Endothelial cell of umbilical vein (primary cell): ENCODE measurements at regions not wholly inside any gene's neighbourhood (a gene's known extent, or its start where the extent isn't known, plus 50 kb on each side); places are given as distances from the start of the nearest gene placed in this dataset.
"Not testable (repeated sequence)": the region's sequence is repeated elsewhere in the genome, so short reads cannot be mapped to it uniquely, and the experiment has no call there.

Experiments
- BruUV-seq: library from RNA; stranded (reverse); fragments of 400-500 nt; replicated peaks from 2 replicates; lab custom pipeline; 2021; lab: Mats Ljungman, UMichigan
- CTCF ChIA-PET: fragments of 300-600, 350-600 bp; sonication (Branson Sonifier 250); formaldehyde crosslinking; loops from one replicate; lab custom pipeline; 2021; ENCODE audit warnings: antibody characterized with exemption, inconsistent platforms; lab: Charles Lee
- POLR2A ChIA-PET: fragments of 300-600, 350-600 bp; sonication (Branson Sonifier 250); formaldehyde crosslinking; loops from one replicate; lab custom pipeline; 2021; ENCODE audit warnings: antibody characterized with exemption, inconsistent platforms; lab: Charles Lee
- DNase-seq: peaks from one replicate; pipeline ENCODE4 v3.0.0-alpha.2; 2011; ENCODE audit warnings: low read depth, low spot score
- FAIRE-seq: peaks from 2 replicates; lab custom pipeline; 2011; peaks lifted over from hg19 to GRCh38; lab: Jason Lieb, UNC
- H2AFZ ChIP-seq: 2 replicates; pipeline ENCODE4 v1.6.0; 2012; ENCODE audit warnings: low read depth, low read length, control low read depth, inconsistent platforms
- H3K27ac ChIP-seq: 2 replicates; pipeline ENCODE4 v1.5.1; 2011; ENCODE audit warnings: low read depth, mild to moderate bottlenecking, control low read depth, low read length, moderate library complexity; ENCODE audit not compliant: insufficient read depth
- H3K27me3 ChIP-seq, 2 experiments: 2 replicates each; pipeline versions ENCODE4 v1.6.0 to v1.6.1; 2011; ENCODE audit warnings: low read length in 2 of 2, mixed read lengths in 1 of 2; ENCODE audit not compliant: control insufficient read depth in 2 of 2, insufficient read depth in 2 of 2
- H3K36me3 ChIP-seq, 2 experiments: 2 replicates in 1 of 2; 3 replicates in 1 of 2; pipeline ENCODE4 v1.5.1; 2011; ENCODE audit warnings: low read length in 2 of 2, mild to moderate bottlenecking in 1 of 2, moderate library complexity in 1 of 2; ENCODE audit not compliant: control insufficient read depth in 2 of 2, insufficient read depth in 2 of 2; ENCODE audit errors: extremely low read depth in 1 of 2
- H3K4me1 ChIP-seq: 3 replicates; pipeline ENCODE4 v1.5.1; 2011; ENCODE audit warnings: mild to moderate bottlenecking, low read length; ENCODE audit not compliant: control insufficient read depth, insufficient read depth; ENCODE audit errors: extremely low read depth
- H3K4me2 ChIP-seq: 2 replicates; pipeline ENCODE4 v1.6.1; 2011; ENCODE audit warnings: low read length, control low read depth, mixed read lengths; ENCODE audit not compliant: insufficient read depth
- H3K4me3 ChIP-seq, 3 experiments: fragments of 200-600 bp in 1 of 3; sonication (generic), shearing (Covaris generic) in 1 of 3; replicated peaks in 1 of 3; 2 replicates each; pipeline ENCODE4 v1.5.1; 2011 to 2016; ENCODE audit warnings: control low read depth in 3 of 3, low read length in 3 of 3, mild to moderate bottlenecking in 2 of 3, inconsistent platforms in 1 of 3, low read depth in 1 of 3, moderate library complexity in 1 of 3; ENCODE audit not compliant: insufficient read depth in 1 of 3
- H3K79me2 ChIP-seq: 2 replicates; pipeline ENCODE4 v1.6.0; 2012; ENCODE audit warnings: low read length, inconsistent platforms; ENCODE audit not compliant: control insufficient read depth, insufficient read depth
- H3K9ac ChIP-seq: replicated peaks from 2 replicates; pipeline ENCODE3; 2011; ENCODE audit warnings: low read length, control low read depth; ENCODE audit not compliant: insufficient read depth; ENCODE audit errors: extremely low read depth
- H3K9me1 ChIP-seq: replicated peaks from 3 replicates; pipeline ENCODE4 v1.6.0; 2011; ENCODE audit warnings: mild to moderate bottlenecking, low read length; ENCODE audit not compliant: control insufficient read depth, insufficient read depth; ENCODE audit errors: extremely low read depth
- H3K9me3 ChIP-seq: replicated peaks from 2 replicates; pipeline ENCODE4 v1.5.1; 2012; ENCODE audit warnings: low read length, inconsistent platforms; ENCODE audit not compliant: control insufficient read depth, insufficient read depth
- H4K20me1 ChIP-seq: replicated peaks from 2 replicates; pipeline ENCODE3; 2011; ENCODE audit warnings: mild to moderate bottlenecking, low read length; ENCODE audit not compliant: control insufficient read depth, insufficient read depth; ENCODE audit errors: extremely low read depth
- EZH2 ChIP-seq: IDR thresholded peaks from 2 replicates; pipeline ENCODE4 v1.6.1; 2012; ENCODE audit warnings: borderline replicate concordance, low read depth, mild to moderate bottlenecking, moderate library complexity, low read length, inconsistent platforms; ENCODE audit not compliant: severe bottlenecking
- FOS ChIP-seq: IDR thresholded peaks from 2 replicates; pipeline ENCODE4 v1.6.1; 2011; ENCODE audit warnings: mild to moderate bottlenecking, low read length, moderate library complexity, borderline replicate concordance; ENCODE audit not compliant: insufficient read depth
- GATA2 ChIP-seq: IDR thresholded peaks from 2 replicates; pipeline ENCODE4 v1.7.0; 2011; ENCODE audit warnings: low read depth, mild to moderate bottlenecking, moderate library complexity, mixed read lengths, low read length; ENCODE audit not compliant: insufficient read length, insufficient read depth
- JUN ChIP-seq: IDR thresholded peaks from 2 replicates; pipeline ENCODE4 v1.6.1; 2011; ENCODE audit warnings: borderline replicate concordance, low read depth; ENCODE audit not compliant: insufficient read length, insufficient read depth
- MYC ChIP-seq: IDR thresholded peaks from one replicate; pipeline ENCODE4 v1.6.1; 2011; ENCODE audit warnings: mild to moderate bottlenecking, low read depth, low read length
- POLR2A ChIP-seq: IDR thresholded peaks from 2 replicates; pipeline ENCODE4 v1.6.1; 2012; ENCODE audit warnings: low read depth, mild to moderate bottlenecking, control low read depth, low read length
- POLR2AphosphoS5 ChIP-seq: IDR thresholded peaks from 2 replicates; pipeline ENCODE4 v1.6.1; 2012; ENCODE audit warnings: low read depth, mild to moderate bottlenecking, control low read depth, low read length, moderate library complexity; ENCODE audit not compliant: insufficient read depth
- dilution Hi-C: fragments of 300-500 bp; cut with MboI; formaldehyde crosslinking; loops from one replicate; pipeline ENCODE4 v1.15.0; 2019; ENCODE audit warnings: low sequenced_read_pairs; ENCODE audit not compliant: extremely low pct_ligation_motif_present
- intact Hi-C: fragments of 100-400 bp; cut with micrococcal nuclease; formaldehyde crosslinking; loops from one replicate; pipeline ENCODE4 v1.10.0; 2022
- TF ChIP-seq, protein P1 (sequence below): IDR thresholded peaks from 2 replicates; pipeline ENCODE4 v1.6.1; 2011; ENCODE audit not compliant: insufficient read depth, insufficient read length
- TF ChIP-seq, protein P2 (sequence below), 2 donors: IDR thresholded peaks; 1 replicate in 1 of 2; 2 replicates in 1 of 2; pipeline ENCODE4 v1.5.1; 2011; ENCODE audit warnings: low read length in 2 of 2, mild to moderate bottlenecking in 2 of 2, moderate library complexity in 2 of 2, control low read depth in 1 of 2, inconsistent platforms in 1 of 2, low read depth in 1 of 2; ENCODE audit not compliant: insufficient read depth in 1 of 2; ENCODE audit errors: extremely low read depth in 1 of 2

- FAIRE-seq (no peak), DNase-seq (no peak)
- TF ChIP-seq POLR2AphosphoS5 (no peak), JUN (no peak), EZH2 (no peak), POLR2A (no peak), GATA2 (no peak), MYC (no peak), FOS (no peak)
- TF ChIP-seq, protein P1, sequence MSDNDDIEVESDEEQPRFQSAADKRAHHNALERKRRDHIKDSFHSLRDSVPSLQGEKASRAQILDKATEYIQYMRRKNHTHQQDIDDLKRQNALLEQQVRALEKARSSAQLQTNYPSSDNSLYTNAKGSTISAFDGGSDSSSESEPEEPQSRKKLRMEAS: no peak
- TF ChIP-seq, protein P2, sequence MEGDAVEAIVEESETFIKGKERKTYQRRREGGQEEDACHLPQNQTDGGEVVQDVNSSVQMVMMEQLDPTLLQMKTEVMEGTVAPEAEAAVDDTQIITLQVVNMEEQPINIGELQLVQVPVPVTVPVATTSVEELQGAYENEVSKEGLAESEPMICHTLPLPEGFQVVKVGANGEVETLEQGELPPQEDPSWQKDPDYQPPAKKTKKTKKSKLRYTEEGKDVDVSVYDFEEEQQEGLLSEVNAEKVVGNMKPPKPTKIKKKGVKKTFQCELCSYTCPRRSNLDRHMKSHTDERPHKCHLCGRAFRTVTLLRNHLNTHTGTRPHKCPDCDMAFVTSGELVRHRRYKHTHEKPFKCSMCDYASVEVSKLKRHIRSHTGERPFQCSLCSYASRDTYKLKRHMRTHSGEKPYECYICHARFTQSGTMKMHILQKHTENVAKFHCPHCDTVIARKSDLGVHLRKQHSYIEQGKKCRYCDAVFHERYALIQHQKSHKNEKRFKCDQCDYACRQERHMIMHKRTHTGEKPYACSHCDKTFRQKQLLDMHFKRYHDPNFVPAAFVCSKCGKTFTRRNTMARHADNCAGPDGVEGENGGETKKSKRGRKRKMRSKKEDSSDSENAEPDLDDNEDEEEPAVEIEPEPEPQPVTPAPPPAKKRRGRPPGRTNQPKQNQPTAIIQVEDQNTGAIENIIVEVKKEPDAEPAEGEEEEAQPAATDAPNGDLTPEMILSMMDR (IDR thresholded peaks at IDR 0.05; ENCODE audit: extremely low read depth in 1 of 2, insufficient read depth in 1 of 2, low read depth in 1 of 2, low read length in 2 of 2): no peak
- ChIA-PET CTCF (no interaction called here), POLR2A (no interaction called here)
- H3K9me3 ChIP-seq: no peaks in the 10 kb centered on the region
- intact Hi-C loops (no loop called here), dilution Hi-C loops (no loop called here)
- no peaks in the 10 kb centered on the region for H3K36me3 ChIP-seq
- no peaks in the 10 kb centered on the region for H4K20me1 ChIP-seq
- H3K9ac ChIP-seq: no peak overlapping the region
- H3K79me2 ChIP-seq: no peaks in the 10 kb centered on the region
- H3K27ac ChIP-seq: no peak overlapping the region
- H3K4me2 ChIP-seq: no peak overlapping the region
- H3K27me3 ChIP-seq: no peaks in the 10 kb centered on the region
- no TSS peak for BruUV-seq
- H2AFZ ChIP-seq: no peak overlapping the region
- H3K9me1 ChIP-seq: no peaks in the 10 kb centered on the region
- H3K4me1 ChIP-seq: no peaks in the 10 kb centered on the region
- H3K4me3 ChIP-seq: no peak overlapping the region
Observed at GRCh38 chr4:187668526-187669082, 327.0 kb upstream of the ZFP42 start.

GRCh38 chr4:187671521-187671920, 324.1 kb upstream of the ZFP42 start:
- H3K4me1 ChIP-seq, BruUV-seq, H3K27me3 ChIP-seq, H2AFZ ChIP-seq, dilution Hi-C loops, DNase-seq, POLR2A ChIA-PET, H3K79me2 ChIP-seq, H3K4me3 ChIP-seq, H3K27ac ChIP-seq, H3K9ac ChIP-seq, H3K9me3 ChIP-seq, CTCF ChIA-PET, H3K36me3 ChIP-seq, H3K4me2 ChIP-seq, FAIRE-seq, H3K9me1 ChIP-seq, H4K20me1 ChIP-seq, intact Hi-C loops: not testable (repeated sequence)

DNA sequence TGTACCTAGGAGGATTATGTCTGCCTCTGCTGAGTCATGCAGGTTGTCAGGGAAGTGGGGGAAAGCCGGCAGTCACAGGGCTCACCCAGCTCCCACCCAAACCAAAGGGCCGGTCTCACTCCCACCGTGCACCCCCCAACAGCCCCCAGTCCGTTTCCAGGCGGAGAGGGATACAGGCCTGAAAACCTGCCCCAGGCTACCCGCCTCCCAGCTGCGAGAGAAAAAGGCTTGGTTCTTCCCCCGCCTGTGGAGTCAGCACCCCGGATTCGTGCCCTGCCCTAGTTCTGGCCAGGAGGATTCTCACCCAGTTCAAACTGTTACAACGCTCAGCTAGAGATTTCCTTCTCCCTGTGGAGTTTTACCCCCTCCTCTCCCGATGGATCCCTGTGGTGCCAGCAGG, 323.6 kb upstream of the ZFP42 start:
- H3K9me3 ChIP-seq, FAIRE-seq, H3K4me2 ChIP-seq, H2AFZ ChIP-seq, H3K9ac ChIP-seq, intact Hi-C loops, H3K9me1 ChIP-seq, H3K4me1 ChIP-seq, CTCF ChIA-PET, H3K79me2 ChIP-seq, H3K27me3 ChIP-seq, dilution Hi-C loops, DNase-seq, H3K36me3 ChIP-seq, BruUV-seq, H3K4me3 ChIP-seq, H4K20me1 ChIP-seq, H3K27ac ChIP-seq, POLR2A ChIA-PET: not testable (repeated sequence)
